CD4-positive, alpha-beta T cell (primary cell): ENCODE measurements at regions not wholly inside any gene's neighbourhood (a gene's known extent, or its start where the extent isn't known, plus 50 kb on each side); places are given as distances from the start of the nearest gene placed in this dataset.
"Not testable (repeated sequence)": the region's sequence is repeated elsewhere in the genome, so short reads cannot be mapped to it uniquely, and the experiment has no call there.

Experiments
- ATAC-seq: fragments of 200-7000 bp; cut with Tn5 transposase; one replicate; pipeline ENCODE4 v1.10.0; 2022; ENCODE audit warnings: mild to moderate bottlenecking; ENCODE audit not compliant: poor library complexity
- CTCF ChIA-PET: fragments of 350-600 bp; sonication (Branson Sonifier 250); formaldehyde crosslinking; loops from one replicate; lab custom pipeline; 2021; ENCODE audit warnings: antibody characterized with exemption, inconsistent platforms; lab: Charles Lee
- POLR2A ChIA-PET: fragments of 350-600 bp; sonication (Branson Sonifier 250); formaldehyde crosslinking; loops from one replicate; lab custom pipeline; 2021; ENCODE audit warnings: antibody characterized with exemption, inconsistent platforms; lab: Charles Lee
- DNase-seq, 14 experiments: peaks; one replicate each; pipeline ENCODE4 v3.0.0-alpha.2; 2013 to 2020; ENCODE audit warnings: mixed read lengths in 2 of 14
- H3K27ac ChIP-seq, 2 donors: one replicate each; pipeline versions ENCODE4 v1.5.1 to v1.7.0; 2013; ENCODE audit warnings: low read length in 2 of 2, low read depth in 1 of 2, mild to moderate bottlenecking in 1 of 2
- H3K27me3 ChIP-seq, 2 experiments: 1 replicate in 1 of 2; 2 replicates in 1 of 2; pipeline versions ENCODE4 v1.6.1 to v1.7.0; 2013; ENCODE audit warnings: low read length in 2 of 2, control low read depth in 1 of 2, mild to moderate bottlenecking in 1 of 2, moderate library complexity in 1 of 2; ENCODE audit not compliant: insufficient read depth in 2 of 2, control insufficient read depth in 1 of 2
- H3K36me3 ChIP-seq: one replicate; pipeline ENCODE4 v1.6.1; 2013; ENCODE audit warnings: low read length, control low read depth; ENCODE audit not compliant: insufficient read depth
- H3K4me1 ChIP-seq: one replicate; pipeline ENCODE4 v1.6.1; 2013; ENCODE audit warnings: low read length, control low read depth; ENCODE audit not compliant: insufficient read depth
- H3K4me3 ChIP-seq: one replicate; pipeline ENCODE4 v1.5.1; 2013; ENCODE audit warnings: mild to moderate bottlenecking, low read length, moderate library complexity
- H3K9me3 ChIP-seq, 2 experiments: 1 replicate in 1 of 2; 2 replicates in 1 of 2; pipeline versions ENCODE4 v1.6.1 to v1.7.0; 2013; ENCODE audit warnings: low read length in 2 of 2, mild to moderate bottlenecking in 2 of 2, control low read depth in 1 of 2, moderate library complexity in 1 of 2; ENCODE audit not compliant: control insufficient read depth in 1 of 2, insufficient read depth in 1 of 2
- H3K27ac Mint-ChIP-seq: one replicate; pipeline ENCODE4 v1.8.0; 2020; ENCODE audit warnings: mixed read lengths
- H3K27me3 Mint-ChIP-seq: one replicate; pipeline ENCODE4 v1.8.0; 2021; ENCODE audit warnings: mixed read lengths
- H3K36me3 Mint-ChIP-seq: one replicate; pipeline ENCODE4 v1.8.0; 2021; ENCODE audit warnings: low read depth, mixed read lengths
- H3K4me1 Mint-ChIP-seq: one replicate; pipeline ENCODE4 v1.8.0; 2021; ENCODE audit warnings: low read depth, mixed read lengths
- H3K4me3 Mint-ChIP-seq: one replicate; pipeline ENCODE4 v1.8.0; 2020; ENCODE audit warnings: mild to moderate bottlenecking, mixed read lengths
- H3K9me3 Mint-ChIP-seq: one replicate; pipeline ENCODE4 v1.8.0; 2020; ENCODE audit warnings: mixed read lengths
- CTCF ChIP-seq: fragments of 200-600 bp; IDR thresholded peaks from one replicate; pipeline ENCODE4 v1.8.0; 2022; ENCODE audit warnings: antibody characterized with exemption, mild to moderate bottlenecking
- intact Hi-C, 2 experiments: fragments of 100-400 bp; cut with DNase I in 1 of 2; cut with micrococcal nuclease in 1 of 2; formaldehyde crosslinking; loops; one replicate each; pipeline versions ENCODE4 v1.15.1 to v1.9.0; 2023 to 2025; cut with DNase I, micrococcal nuclease

GRCh38 chr14:97802430-97803373, 1005.5 kb downstream of the VRK1 start:
- TF ChIP-seq CTCF = no peak
- no peak for ATAC-seq

GRCh38 chr14:97804056-97804455, 1006.9 kb downstream of the VRK1 start:
- Mint-ChIP-seq H3K36me3 (no peaks in the 10 kb centered on the region), H3K27me3 (no peaks in the 10 kb centered on the region), H3K9me3 (no peaks in the 10 kb centered on the region), H3K4me1 (no peaks in the 10 kb centered on the region), H3K4me3 (no peak overlapping the region), H3K27ac (no peak overlapping the region)
- DNase-seq (no peak), ATAC-seq (no peak)
- Histone ChIP-seq H3K4me3 (no peak overlapping the region), H3K9me3 (no peaks in the 10 kb centered on the region), H3K27me3 (no peaks in the 10 kb centered on the region), H3K36me3 (no peaks in the 10 kb centered on the region), H3K27ac (no peak overlapping the region), H3K4me1 (no peaks in the 10 kb centered on the region)
- POLR2A ChIA-PET = no interaction called here
- no peak for TF ChIP-seq CTCF
- CTCF ChIA-PET = no interaction called here
- intact Hi-C loops = no loop called here

More at GRCh38 chr14:97802430-97803373, 1005.5 kb downstream of the VRK1 start:
- Mint-ChIP-seq H3K27me3 (no peaks in the 10 kb centered on the region), H3K36me3 (no peaks in the 10 kb centered on the region), H3K27ac (no peak overlapping the region), H3K4me3 (no peak overlapping the region), H3K4me1 (peaks cover 12% of the 10 kb centered on the region), H3K9me3 (no peaks in the 10 kb centered on the region)
- Histone ChIP-seq H3K9me3 (no peaks in the 10 kb centered on the region), H3K4me3 (no peak overlapping the region), H3K27me3 (no peaks in the 10 kb centered on the region), H3K36me3 (no peaks in the 10 kb centered on the region), H3K4me1 (peaks cover 6% of the 10 kb centered on the region), H3K27ac (no peak overlapping the region)
- CTCF ChIA-PET = no interaction called here
- POLR2A ChIA-PET = no interaction called here
- intact Hi-C loops = no loop called here
- DNase-seq = no peak

- no peaks in the 10 kb centered on the region for H3K27me3 Mint-ChIP-seq
- no peak for TF ChIP-seq CTCF
- intact Hi-C loops = no loop called here
- H3K4me3 ChIP-seq = no peak overlapping the region
- H3K4me1 Mint-ChIP-seq = no peaks in the 10 kb centered on the region
- H3K27ac Mint-ChIP-seq = no peak overlapping the region
- H3K36me3 ChIP-seq = no peaks in the 10 kb centered on the region
- ChIA-PET POLR2A (no interaction called here), CTCF (no interaction called here)
- no peaks in the 10 kb centered on the region for H3K9me3 ChIP-seq
- H3K36me3 Mint-ChIP-seq = no peaks in the 10 kb centered on the region
- H3K27ac ChIP-seq = no peak overlapping the region
- no peaks in the 10 kb centered on the region for H3K9me3 Mint-ChIP-seq
- ATAC-seq (no peak), DNase-seq (no peak)
- H3K4me3 Mint-ChIP-seq = no peak overlapping the region
- H3K27me3 ChIP-seq = no peaks in the 10 kb centered on the region
- H3K4me1 ChIP-seq = no peaks in the 10 kb centered on the region
Measured at GRCh38 chr14:97806891-97807290, 1009.7 kb downstream of the VRK1 start.

- H3K27ac ChIP-seq, H3K4me3 ChIP-seq, DNase-seq, H3K27ac Mint-ChIP-seq, ATAC-seq, H3K27me3 Mint-ChIP-seq, H3K36me3 ChIP-seq, CTCF ChIA-PET, H3K9me3 Mint-ChIP-seq, H3K27me3 ChIP-seq, H3K9me3 ChIP-seq, H3K4me3 Mint-ChIP-seq, intact Hi-C loops, H3K4me1 Mint-ChIP-seq, H3K4me1 ChIP-seq, H3K36me3 Mint-ChIP-seq, POLR2A ChIA-PET: not testable (repeated sequence)
Measured at GRCh38 chr14:97808541-97808940, 1011.4 kb downstream of the VRK1 start.
